DMS53 (cell line): ENCODE measurements at regions not wholly inside any gene's neighbourhood (a gene's known extent, or its start where the extent isn't known, plus 50 kb on each side); places are given as distances from the start of the nearest gene placed in this dataset.

Experiments used
- DNase-seq: peaks from one replicate; lab custom pipeline; 2025; lab: John Stamatoyannopoulos, UW

GRCh38 chr2:52139241-52139640 is 1107.3 kb upstream of the NRXN1 start:
- no peak for DNase-seq

- DNase-seq: no peak
These were observed 1103.3 kb upstream of the NRXN1 start for GRCh38 chr2:52135235-52135634.

DNA sequence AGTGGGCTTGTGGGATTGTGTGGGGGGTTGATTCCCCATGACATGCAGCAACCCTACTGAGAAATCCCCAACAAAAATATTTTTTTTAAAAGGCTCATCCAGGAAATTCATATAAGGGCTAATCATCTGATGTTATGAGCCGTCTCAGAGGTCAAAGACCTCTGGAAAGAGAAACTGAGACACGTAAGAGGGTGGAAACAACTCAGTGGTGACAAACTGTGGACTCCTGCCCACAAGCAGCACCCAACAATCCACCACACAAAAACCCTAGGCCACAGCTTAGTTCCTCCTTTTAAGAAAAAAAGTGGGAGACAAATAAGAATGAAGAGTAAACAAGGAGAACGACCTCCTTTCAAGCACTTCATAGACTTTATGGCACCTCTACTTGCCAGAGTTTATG is 1096.1 kb upstream of the NRXN1 start:
- no peak for DNase-seq

- no peak for DNase-seq
These were observed 1095.6 kb upstream of the NRXN1 start for GRCh38 chr2:52127527-52127926.

GRCh38 chr2:52117299-52117698 is 1085.4 kb upstream of the NRXN1 start:
- DNase-seq: peak; percentile 12

- no peak for DNase-seq
These were observed 1083.8 kb upstream of the NRXN1 start for GRCh38 chr2:52115750-52116149.

DNA sequence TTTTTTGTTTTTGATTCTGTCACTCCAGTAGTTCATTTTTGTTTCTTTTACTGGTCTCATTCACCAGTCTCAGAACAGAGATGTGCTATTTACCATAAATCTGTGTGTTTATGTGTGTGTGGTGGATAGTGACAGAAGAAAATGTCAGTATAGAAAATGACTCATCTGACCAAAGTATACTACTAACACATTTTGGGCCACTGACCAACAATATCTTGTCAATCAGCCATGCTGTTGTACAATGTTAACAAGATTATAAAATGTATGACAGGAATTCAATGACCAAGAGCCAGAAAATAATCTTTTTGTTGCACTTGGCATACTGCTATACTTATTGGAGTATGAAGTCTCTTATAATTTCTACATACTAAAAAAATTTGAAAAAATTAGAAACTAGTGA is 1081.4 kb upstream of the NRXN1 start:
- DNase-seq: no peak

DNA sequence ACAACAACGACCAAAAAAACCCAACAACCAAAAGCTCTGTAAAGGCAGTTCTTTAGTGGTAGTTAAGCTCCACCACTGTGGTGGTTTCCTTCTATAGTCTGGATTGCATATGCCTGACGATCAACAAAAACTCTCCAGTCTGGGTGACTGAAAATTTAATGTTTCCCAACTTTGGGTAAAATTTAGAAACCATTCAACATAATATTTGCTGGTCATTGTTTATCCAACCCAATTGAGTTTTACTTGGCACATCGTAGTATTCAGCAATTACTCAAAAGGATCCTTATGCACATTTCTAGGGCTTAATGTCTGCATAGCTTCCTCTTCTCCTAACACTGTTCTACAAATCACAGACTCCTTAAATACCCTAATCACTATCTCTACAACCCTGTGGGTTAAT is 1080.2 kb upstream of the NRXN1 start:
- DNase-seq: no peak

- no peak for DNase-seq
These were observed 1075.2 kb upstream of the NRXN1 start for GRCh38 chr2:52107124-52107523.

DNA sequence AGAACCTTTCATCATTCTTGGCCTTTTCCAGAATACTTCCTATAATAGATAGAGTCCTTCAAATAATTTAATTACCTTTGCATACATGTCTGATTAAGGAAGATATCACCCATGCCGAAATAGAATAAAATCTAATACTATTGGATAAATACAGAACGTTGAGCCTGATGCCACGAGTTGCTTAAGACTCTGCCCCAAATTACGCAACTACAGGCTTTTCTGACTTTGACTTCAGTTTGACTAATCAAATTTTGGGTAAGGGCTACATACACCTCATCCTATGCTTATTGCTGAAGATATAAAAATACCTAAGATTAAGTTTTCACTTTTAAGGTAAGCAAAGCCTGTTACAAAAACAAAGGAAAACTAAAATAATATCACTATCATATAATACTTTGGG is 1065.1 kb upstream of the NRXN1 start:
- DNase-seq: no peak

- no peak for DNase-seq
These were observed 1052.8 kb upstream of the NRXN1 start for GRCh38 chr2:52084759-52085158.

DNA sequence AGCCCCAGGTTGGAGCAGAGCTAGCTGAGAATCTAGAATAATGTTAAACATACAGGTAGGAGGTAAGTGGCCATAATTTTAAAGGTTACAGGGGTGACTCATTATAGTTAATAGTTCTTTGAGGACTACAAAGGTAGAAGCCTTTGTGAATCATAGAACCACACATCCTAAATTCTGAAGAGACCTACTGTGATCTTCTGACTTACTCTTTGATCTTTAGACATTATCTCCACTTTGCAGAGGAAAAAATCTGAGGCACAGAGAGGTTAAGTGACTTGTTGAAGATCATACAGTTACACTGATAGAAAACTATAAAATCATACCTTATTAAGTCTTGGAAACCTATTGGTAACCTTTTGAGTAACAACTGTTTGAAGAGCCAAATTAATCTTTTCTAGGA is 1051.3 kb upstream of the NRXN1 start:
- DNase-seq: peak; percentile 16

DNA sequence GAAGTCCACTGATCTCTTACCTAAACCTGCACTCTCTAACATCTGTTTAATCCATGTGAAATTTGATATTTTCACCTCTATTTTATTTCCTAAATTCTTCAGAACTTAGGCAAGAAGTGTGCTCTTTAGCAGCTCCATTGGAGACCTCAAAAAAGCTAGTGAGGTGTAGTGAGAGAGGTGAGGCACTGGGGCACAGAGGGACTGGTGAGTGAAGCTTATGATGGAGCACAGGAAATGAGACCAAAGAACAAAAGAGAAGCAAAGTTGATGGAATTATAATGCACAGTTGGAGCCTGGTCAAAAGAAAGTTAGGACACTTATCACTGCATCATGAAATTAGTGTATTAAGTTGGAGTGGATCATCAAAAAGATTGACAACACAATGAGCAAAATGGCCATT is 1050.7 kb upstream of the NRXN1 start:
- no peak for DNase-seq

- no peak for DNase-seq
These were observed 1047.7 kb upstream of the NRXN1 start for GRCh38 chr2:52079602-52080001.

- DNase-seq: no peak
These were observed 1045.2 kb upstream of the NRXN1 start for GRCh38 chr2:52077159-52077558.

- DNase-seq: no peak
These were observed 1042.3 kb upstream of the NRXN1 start for GRCh38 chr2:52074130-52074719.

- DNase-seq: peak; percentile 12
These were observed 1041.0 kb upstream of the NRXN1 start for GRCh38 chr2:52072949-52073348.

DNA sequence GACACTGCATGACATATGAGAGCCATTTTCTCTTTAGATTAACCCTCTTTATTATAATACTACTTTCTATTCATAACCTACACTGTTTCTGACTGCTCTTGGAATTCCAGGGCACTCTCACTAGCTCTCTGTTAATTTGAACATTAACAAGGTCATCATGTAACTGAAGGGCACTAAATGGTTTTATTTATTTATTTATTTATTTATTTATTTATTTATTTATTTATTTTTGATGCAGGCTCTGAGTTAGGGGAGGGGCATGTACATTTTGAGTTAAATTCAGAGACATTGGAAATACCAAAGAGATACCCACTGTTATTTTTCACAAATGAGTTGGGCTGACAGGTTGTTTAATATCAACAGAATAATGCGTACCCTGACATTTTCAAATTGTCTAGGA is 1038.7 kb upstream of the NRXN1 start:
- no peak for DNase-seq

DNA sequence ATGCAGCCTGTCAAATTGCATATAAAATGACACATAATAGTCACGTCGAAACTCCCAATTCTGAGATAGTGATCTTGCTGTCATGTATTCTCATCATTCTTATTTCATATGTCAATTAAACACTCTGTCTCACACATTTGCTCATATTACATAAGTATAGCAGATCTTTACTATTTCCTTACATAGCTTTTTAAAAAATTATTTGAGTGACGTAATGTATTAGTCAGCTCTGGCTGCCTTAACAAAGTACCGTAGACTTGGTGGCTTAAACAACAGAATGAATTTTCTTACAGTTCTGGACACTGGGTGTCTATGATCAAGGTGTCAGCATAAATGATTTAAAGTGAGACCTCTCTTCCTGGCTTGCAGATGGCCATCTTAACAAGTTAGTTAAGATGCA is 1032.3 kb upstream of the NRXN1 start:
- DNase-seq: no peak

- no peak for DNase-seq
These were observed 1022.9 kb upstream of the NRXN1 start for GRCh38 chr2:52054824-52055223.

DNA sequence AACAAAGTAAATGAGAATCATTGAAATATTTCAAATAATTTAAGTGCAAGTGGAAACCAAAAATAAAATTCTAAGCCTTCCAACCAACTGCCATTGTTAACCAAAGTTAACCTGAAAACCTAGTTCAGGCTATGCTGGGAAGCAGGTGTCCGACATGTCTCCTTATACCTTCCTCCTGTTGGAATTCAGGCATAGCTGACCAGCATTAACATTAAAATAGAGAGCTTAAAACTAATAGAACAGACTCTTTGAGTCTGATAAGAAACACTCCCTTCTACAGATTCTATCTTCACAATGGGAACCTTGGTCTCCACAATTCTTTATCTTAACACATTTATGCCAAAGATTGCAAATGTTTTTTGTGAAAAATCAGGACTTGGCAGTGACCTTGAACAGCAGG is 1004.9 kb upstream of the NRXN1 start:
- DNase-seq: no peak

- no peak for DNase-seq
These were observed 1004.1 kb upstream of the NRXN1 start for GRCh38 chr2:52036024-52036423.

- DNase-seq: peak; percentile 27
These were observed 1003.5 kb upstream of the NRXN1 start for GRCh38 chr2:52035391-52035790.

DNA sequence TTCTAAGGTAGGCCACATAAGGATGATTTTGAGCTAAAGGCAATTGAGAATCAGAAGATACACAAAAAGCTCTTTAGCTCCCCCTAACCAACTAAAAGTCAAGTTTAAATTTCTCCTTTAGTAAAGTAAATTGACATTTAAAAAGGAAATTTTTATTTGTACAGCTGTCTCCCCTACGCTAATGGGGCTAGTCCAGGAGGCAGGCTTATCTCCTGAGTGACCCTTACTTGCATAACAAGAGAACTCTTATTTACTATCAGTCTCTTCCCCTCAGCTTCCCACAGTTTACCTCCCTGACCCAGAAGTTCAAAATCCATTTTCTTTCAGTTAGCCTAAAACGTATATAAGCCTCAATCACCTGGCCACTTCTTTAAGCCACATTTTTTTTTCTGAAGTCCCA is 1002.8 kb upstream of the NRXN1 start:
- peak; percentile 64 for DNase-seq

DNA sequence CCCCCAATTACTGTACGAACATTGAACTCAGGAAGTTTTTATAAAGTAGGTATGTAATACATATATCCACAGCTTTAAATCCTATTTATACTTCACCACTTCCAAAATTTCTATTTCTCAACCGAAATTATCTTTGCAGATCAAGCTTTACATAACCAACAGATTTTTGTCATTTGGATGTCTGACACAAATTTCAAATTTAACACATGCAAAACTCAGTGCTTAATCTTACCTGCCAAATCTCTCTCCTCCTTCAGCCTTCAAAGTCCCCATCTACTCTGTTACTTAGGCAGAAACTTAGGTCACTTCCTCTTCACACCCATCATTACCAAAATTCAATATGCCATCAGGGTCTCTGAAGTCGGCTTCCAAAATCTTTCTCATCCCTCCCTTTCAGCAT is 990.1 kb upstream of the NRXN1 start:
- DNase-seq: no peak
